ENCODE measurements at regions not wholly inside any gene's neighbourhood (a gene's known extent, or its start where the extent isn't known, plus 50 kb on each side); places are given as distances from the start of the nearest gene placed in this dataset.
A peak's percentile ranks its signal among the peaks of the same experiment; 100 is the strongest.

DNA sequence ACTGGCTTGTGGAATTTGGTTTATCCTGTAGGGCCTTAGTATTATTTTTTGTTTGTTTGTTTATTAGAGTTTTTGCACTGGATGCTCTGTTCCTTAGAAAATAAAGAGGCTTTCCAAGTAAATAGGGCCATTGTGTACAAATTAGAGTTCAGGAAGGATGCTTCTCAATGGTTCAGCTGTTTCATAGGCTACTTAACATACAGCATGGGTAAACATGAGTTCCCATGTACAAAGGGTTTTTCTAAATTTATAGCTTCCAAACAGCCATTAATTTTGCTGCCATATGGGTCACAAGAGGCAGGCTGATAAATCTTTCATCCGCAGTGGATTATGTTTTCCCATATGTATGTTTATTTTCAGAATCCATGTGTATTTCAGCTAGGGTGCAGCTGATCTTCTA, 121.6 kb upstream of the WDR11 start:
- no peak for DNase-seq
- no peaks in the 10 kb centered on the region for H3K9me3 Mint-ChIP-seq (ENCODE audit: low read depth, unreplicated experiment)
- peaks cover 11% of the 10 kb centered on the region for H3K36me3 Mint-ChIP-seq (ENCODE audit: insufficient read depth, unreplicated experiment)
- H3K4me1 Mint-ChIP-seq (ENCODE audit: low read depth, unreplicated experiment): peaks cover 14% of the 10 kb centered on the region
- no peaks in the 10 kb centered on the region for H3K27me3 Mint-ChIP-seq (ENCODE audit: unreplicated experiment)
- TF ChIP-seq, protein P1, sequence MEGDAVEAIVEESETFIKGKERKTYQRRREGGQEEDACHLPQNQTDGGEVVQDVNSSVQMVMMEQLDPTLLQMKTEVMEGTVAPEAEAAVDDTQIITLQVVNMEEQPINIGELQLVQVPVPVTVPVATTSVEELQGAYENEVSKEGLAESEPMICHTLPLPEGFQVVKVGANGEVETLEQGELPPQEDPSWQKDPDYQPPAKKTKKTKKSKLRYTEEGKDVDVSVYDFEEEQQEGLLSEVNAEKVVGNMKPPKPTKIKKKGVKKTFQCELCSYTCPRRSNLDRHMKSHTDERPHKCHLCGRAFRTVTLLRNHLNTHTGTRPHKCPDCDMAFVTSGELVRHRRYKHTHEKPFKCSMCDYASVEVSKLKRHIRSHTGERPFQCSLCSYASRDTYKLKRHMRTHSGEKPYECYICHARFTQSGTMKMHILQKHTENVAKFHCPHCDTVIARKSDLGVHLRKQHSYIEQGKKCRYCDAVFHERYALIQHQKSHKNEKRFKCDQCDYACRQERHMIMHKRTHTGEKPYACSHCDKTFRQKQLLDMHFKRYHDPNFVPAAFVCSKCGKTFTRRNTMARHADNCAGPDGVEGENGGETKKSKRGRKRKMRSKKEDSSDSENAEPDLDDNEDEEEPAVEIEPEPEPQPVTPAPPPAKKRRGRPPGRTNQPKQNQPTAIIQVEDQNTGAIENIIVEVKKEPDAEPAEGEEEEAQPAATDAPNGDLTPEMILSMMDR (IDR thresholded peaks at IDR 0.05; ENCODE audit: unreplicated experiment): no peak
- BruUV-seq (replicated peaks): no TSS peak
- intact Hi-C loops (cut with micrococcal nuclease; ENCODE audit: unreplicated experiment): no loop called here
- H3K4me3 Mint-ChIP-seq (ENCODE audit: low read depth, unreplicated experiment): no peak overlapping the region
- no peak overlapping the region for H3K27ac Mint-ChIP-seq (ENCODE audit: unreplicated experiment)
- CTCF ChIA-PET: no interaction called here

GRCh38 chr10:120732067-120732466, 119.1 kb upstream of the WDR11 start:
- H3K9me3 Mint-ChIP-seq (ENCODE audit: low read depth, unreplicated experiment): no peaks in the 10 kb centered on the region
- peak overlapping the region; percentile 66 for H3K4me3 Mint-ChIP-seq (ENCODE audit: low read depth, unreplicated experiment)
- H3K4me1 Mint-ChIP-seq (ENCODE audit: low read depth, unreplicated experiment): peaks cover 14% of the 10 kb centered on the region
- TF ChIP-seq, protein P1 (IDR thresholded peaks at IDR 0.05; ENCODE audit: unreplicated experiment): no peak
- DNase-seq: peak; percentile 26
- CTCF ChIA-PET: interaction anchor here (0.5 kb wide), 1 partner anchor 1210 kb away, joined by 3 read pairs; no protein-coding TSS in a partner anchor
- H3K27ac Mint-ChIP-seq (ENCODE audit: unreplicated experiment): peak overlapping the region; percentile 97
- peaks cover 11% of the 10 kb centered on the region for H3K36me3 Mint-ChIP-seq (ENCODE audit: insufficient read depth, unreplicated experiment)
- intact Hi-C loops (cut with micrococcal nuclease; ENCODE audit: unreplicated experiment): loop anchor here (10.0 kb wide), 1 partner anchor 147 kb away; no protein-coding TSS in a partner anchor
- no peaks in the 10 kb centered on the region for H3K27me3 Mint-ChIP-seq (ENCODE audit: unreplicated experiment)
- no TSS peak for BruUV-seq (replicated peaks)

- H3K9me3 Mint-ChIP-seq (ENCODE audit: low read depth, unreplicated experiment): no peaks in the 10 kb centered on the region
- BruUV-seq (replicated peaks): no TSS peak
- peaks cover 11% of the 10 kb centered on the region for H3K36me3 Mint-ChIP-seq (ENCODE audit: insufficient read depth, unreplicated experiment)
- TF ChIP-seq, protein P1 (IDR thresholded peaks at IDR 0.05; ENCODE audit: unreplicated experiment): no peak
- CTCF ChIA-PET: interaction anchor here (0.5 kb wide), 1 partner anchor 1211 kb away, joined by 3 read pairs; no protein-coding TSS in a partner anchor
- DNase-seq: peak; percentile 11
- H3K4me1 Mint-ChIP-seq (ENCODE audit: low read depth, unreplicated experiment): peaks cover 14% of the 10 kb centered on the region
- H3K27me3 Mint-ChIP-seq (ENCODE audit: unreplicated experiment): peaks cover under 1% of the 10 kb centered on the region
- H3K4me3 Mint-ChIP-seq (ENCODE audit: low read depth, unreplicated experiment): peak overlapping the region; percentile 66
- intact Hi-C loops (cut with micrococcal nuclease; ENCODE audit: unreplicated experiment): loop anchor here (10.0 kb wide), 1 partner anchor 148 kb away; no protein-coding TSS in a partner anchor
- peak overlapping the region; percentile 97 for H3K27ac Mint-ChIP-seq (ENCODE audit: unreplicated experiment)
These were observed 118.4 kb upstream of the WDR11 start for GRCh38 chr10:120732643-120733313.

GRCh38 chr10:120734483-120735078, 116.6 kb upstream of the WDR11 start:
- Mint-ChIP-seq H3K9me3 (ENCODE audit: low read depth, unreplicated experiment) (no peaks in the 10 kb centered on the region), H3K4me1 (ENCODE audit: low read depth, unreplicated experiment) (peaks cover 14% of the 10 kb centered on the region), H3K36me3 (ENCODE audit: insufficient read depth, unreplicated experiment) (peaks cover 11% of the 10 kb centered on the region), H3K27ac (ENCODE audit: unreplicated experiment) (no peak overlapping the region), H3K4me3 (ENCODE audit: low read depth, unreplicated experiment) (no peak overlapping the region), H3K27me3 (ENCODE audit: unreplicated experiment) (peaks cover 18% of the 10 kb centered on the region)
- no TSS peak for BruUV-seq (replicated peaks)
- intact Hi-C loops (cut with micrococcal nuclease; ENCODE audit: unreplicated experiment): loop anchor here (1.0 to 10.0 kb wide), 2 partner anchors 150 to 311 kb away; no protein-coding TSS in a partner anchor
- no peak for DNase-seq
- TF ChIP-seq, protein P1 (IDR thresholded peaks at IDR 0.05; ENCODE audit: unreplicated experiment): no peak
- CTCF ChIA-PET: no interaction called here
